ENCODE measurements at regions not wholly inside any gene's neighbourhood (a gene's known extent, or its start where the extent isn't known, plus 50 kb on each side); places are given as distances from the start of the nearest gene placed in this dataset.

GRCh38 chr14:106691601-106692291, 1165.4 kb downstream of the TMEM121 start:
- TF ChIP-seq CTCF (IDR thresholded peaks at IDR 0.05) (no peak), REST (IDR thresholded peaks at IDR 0.05) (no peak), POLR2A (IDR thresholded peaks at IDR 0.05; ENCODE audit: low read length) (no peak), CEBPB (IDR thresholded peaks at IDR 0.05) (no peak), HOXB5 (CRISPR knock-in tag; IDR thresholded peaks at IDR 0.05) (no peak), FOSL2 (IDR thresholded peaks at IDR 0.05) (no peak), FOSL2 (CRISPR knock-in tag; IDR thresholded peaks at IDR 0.05) (no peak), NFE2L2 (conservative IDR thresholded peaks at IDR 0.05; ENCODE audit: low read length) (no peak), MAZ (IDR thresholded peaks at IDR 0.05; ENCODE audit: borderline replicate concordance, low read depth, low read length) (no peak), EHMT2 (IDR thresholded peaks at IDR 0.05; ENCODE audit: low read depth) (no peak), SREBF2 (IDR thresholded peaks at IDR 0.05) (no peak), POLR2AphosphoS2 (conservative IDR thresholded peaks at IDR 0.05; ENCODE audit: low read length) (no peak), EP300 (IDR thresholded peaks at IDR 0.05) (no peak), NR3C1 (IDR thresholded peaks at IDR 0.05) (no peak)
